ENCODE measurements at regions not wholly inside any gene's neighbourhood (a gene's known extent, or its start where the extent isn't known, plus 50 kb on each side); places are given as distances from the start of the nearest gene placed in this dataset.

DNA sequence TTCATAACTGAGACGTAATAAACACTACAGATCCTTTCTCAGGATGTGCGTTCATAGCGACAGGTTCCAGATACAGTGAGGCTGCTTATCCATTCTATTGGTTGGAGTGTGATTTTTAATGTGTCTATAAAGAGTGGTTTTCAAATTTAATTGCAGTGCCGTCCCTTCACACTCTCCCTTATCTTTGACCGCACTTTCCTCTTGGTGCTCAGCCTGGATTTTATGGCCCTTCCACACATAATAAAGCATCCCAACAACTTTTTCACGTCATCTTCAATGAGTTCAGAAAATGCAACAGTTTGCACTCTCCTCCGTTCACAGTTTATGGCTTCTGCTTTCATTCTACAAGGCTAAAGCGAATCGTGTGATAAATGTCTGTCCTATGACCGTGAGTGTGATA lies 1209.9 kb downstream of the BCL11B start:
- no peak overlapping the region for H2AFZ ChIP-seq (ENCODE audit: low read depth, low read length)

More for the DNA sequence above, 1209.9 kb downstream of the BCL11B start:
- Histone ChIP-seq H3K4me3 (replicated peaks in 1 of 3; ENCODE audit: insufficient read depth in 1 of 3, low read depth in 1 of 3, low read length in 3 of 3) (no peak overlapping the region), H3K4me1 (ENCODE audit: control insufficient read depth, extremely low read depth, insufficient read depth, low read length) (no peaks in the 10 kb centered on the region), H3K79me2 (ENCODE audit: control insufficient read depth, insufficient read depth, low read length) (no peaks in the 10 kb centered on the region), H4K20me1 (replicated peaks; ENCODE audit: control insufficient read depth, extremely low read depth, insufficient read depth, low read length) (no peaks in the 10 kb centered on the region), H3K4me2 (ENCODE audit: insufficient read depth, low read length) (no peak overlapping the region), H3K9ac (replicated peaks; ENCODE audit: extremely low read depth, insufficient read depth, low read length) (no peak overlapping the region), H3K27ac (ENCODE audit: insufficient read depth, low read depth, low read length) (no peak overlapping the region), H3K9me3 (replicated peaks; ENCODE audit: control insufficient read depth, insufficient read depth, low read length) (peaks cover 2% of the 10 kb centered on the region), H3K36me3 (ENCODE audit: control insufficient read depth in 2 of 2, extremely low read depth in 1 of 2, insufficient read depth in 2 of 2, low read length in 2 of 2) (no peaks in the 10 kb centered on the region), H3K27me3 (ENCODE audit: control insufficient read depth in 2 of 2, insufficient read depth in 2 of 2, low read length in 2 of 2) (no peaks in the 10 kb centered on the region), H3K9me1 (replicated peaks; ENCODE audit: control insufficient read depth, extremely low read depth, insufficient read depth, low read length) (no peaks in the 10 kb centered on the region)
- dilution Hi-C loops (cut with MboI; ENCODE audit: extremely low pct_ligation_motif_present, low sequenced_read_pairs) = no loop called here
- FAIRE-seq = no peak
- CTCF ChIA-PET = no interaction called here
- no TSS peak for BruUV-seq (replicated peaks)
- intact Hi-C loops (cut with micrococcal nuclease) = no loop called here
- POLR2A ChIA-PET = no interaction called here
- TF ChIP-seq FOS (IDR thresholded peaks at IDR 0.05; ENCODE audit: borderline replicate concordance, insufficient read depth, low read length) = no peak
- TF ChIP-seq JUN (IDR thresholded peaks at IDR 0.05; ENCODE audit: borderline replicate concordance, insufficient read depth, insufficient read length, low read depth) = no peak
- TF ChIP-seq POLR2A (IDR thresholded peaks at IDR 0.05; ENCODE audit: low read depth, low read length) = no peak
- TF ChIP-seq, protein P1, sequence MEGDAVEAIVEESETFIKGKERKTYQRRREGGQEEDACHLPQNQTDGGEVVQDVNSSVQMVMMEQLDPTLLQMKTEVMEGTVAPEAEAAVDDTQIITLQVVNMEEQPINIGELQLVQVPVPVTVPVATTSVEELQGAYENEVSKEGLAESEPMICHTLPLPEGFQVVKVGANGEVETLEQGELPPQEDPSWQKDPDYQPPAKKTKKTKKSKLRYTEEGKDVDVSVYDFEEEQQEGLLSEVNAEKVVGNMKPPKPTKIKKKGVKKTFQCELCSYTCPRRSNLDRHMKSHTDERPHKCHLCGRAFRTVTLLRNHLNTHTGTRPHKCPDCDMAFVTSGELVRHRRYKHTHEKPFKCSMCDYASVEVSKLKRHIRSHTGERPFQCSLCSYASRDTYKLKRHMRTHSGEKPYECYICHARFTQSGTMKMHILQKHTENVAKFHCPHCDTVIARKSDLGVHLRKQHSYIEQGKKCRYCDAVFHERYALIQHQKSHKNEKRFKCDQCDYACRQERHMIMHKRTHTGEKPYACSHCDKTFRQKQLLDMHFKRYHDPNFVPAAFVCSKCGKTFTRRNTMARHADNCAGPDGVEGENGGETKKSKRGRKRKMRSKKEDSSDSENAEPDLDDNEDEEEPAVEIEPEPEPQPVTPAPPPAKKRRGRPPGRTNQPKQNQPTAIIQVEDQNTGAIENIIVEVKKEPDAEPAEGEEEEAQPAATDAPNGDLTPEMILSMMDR (IDR thresholded peaks at IDR 0.05; ENCODE audit: extremely low read depth in 1 of 2, insufficient read depth in 1 of 2, low read depth in 1 of 2, low read length in 2 of 2) = no peak
- TF ChIP-seq, protein P2, sequence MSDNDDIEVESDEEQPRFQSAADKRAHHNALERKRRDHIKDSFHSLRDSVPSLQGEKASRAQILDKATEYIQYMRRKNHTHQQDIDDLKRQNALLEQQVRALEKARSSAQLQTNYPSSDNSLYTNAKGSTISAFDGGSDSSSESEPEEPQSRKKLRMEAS (IDR thresholded peaks at IDR 0.05; ENCODE audit: insufficient read depth, insufficient read length) = no peak
- no peak for TF ChIP-seq MYC (IDR thresholded peaks at IDR 0.05; ENCODE audit: low read depth, low read length)
- no peak for TF ChIP-seq POLR2AphosphoS5 (IDR thresholded peaks at IDR 0.05; ENCODE audit: insufficient read depth, low read depth, low read length)
- no peak for TF ChIP-seq GATA2 (IDR thresholded peaks at IDR 0.05; ENCODE audit: insufficient read depth, insufficient read length, low read depth, low read length)
- TF ChIP-seq EZH2 (IDR thresholded peaks at IDR 0.05; ENCODE audit: borderline replicate concordance, low read depth, low read length, severe bottlenecking) = no peak
- DNase-seq (ENCODE audit: low read depth, low spot score) = no peak
